LoVo (cell line): ENCODE measurements at regions not wholly inside any gene's neighbourhood (a gene's known extent, or its start where the extent isn't known, plus 50 kb on each side); places are given as distances from the start of the nearest gene placed in this dataset.
"Not testable (repeated sequence)": the region's sequence is repeated elsewhere in the genome, so short reads cannot be mapped to it uniquely, and the experiment has no call there.

ENCODE experiments used
- DNase-seq: peaks from one replicate; pipeline ENCODE4 v3.0.0-alpha.2; 2016; ENCODE audit warnings: low spot score

GRCh38 chr1:196090226-196090625 lies 518.0 kb downstream of the KCNT2 start:
- no peak for DNase-seq

DNA sequence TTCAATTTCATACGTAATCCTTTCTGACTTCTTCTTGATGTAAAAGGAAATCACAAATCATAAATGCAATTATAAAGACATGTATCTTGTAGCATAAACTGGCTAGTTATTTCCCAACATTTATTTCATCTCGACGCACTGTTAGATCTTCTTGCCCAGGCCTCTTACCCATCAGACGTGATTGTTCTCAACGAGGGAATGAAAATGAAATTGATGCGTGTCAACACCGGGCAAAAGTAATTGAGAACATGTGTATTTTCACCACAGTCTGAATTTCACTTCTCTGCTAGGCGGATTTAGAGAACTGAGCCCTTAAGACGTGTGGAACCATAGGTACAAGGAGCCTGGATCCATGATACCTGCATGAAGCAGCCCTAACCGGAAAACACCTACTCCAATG lies 519.7 kb downstream of the KCNT2 start:
- no peak for DNase-seq

- DNase-seq, result peak; percentile 9
Measured at GRCh38 chr1:196078691-196079090, 529.5 kb downstream of the KCNT2 start.

GRCh38 chr1:196075621-196076020 lies 532.6 kb downstream of the KCNT2 start:
- DNase-seq, result no peak

DNA sequence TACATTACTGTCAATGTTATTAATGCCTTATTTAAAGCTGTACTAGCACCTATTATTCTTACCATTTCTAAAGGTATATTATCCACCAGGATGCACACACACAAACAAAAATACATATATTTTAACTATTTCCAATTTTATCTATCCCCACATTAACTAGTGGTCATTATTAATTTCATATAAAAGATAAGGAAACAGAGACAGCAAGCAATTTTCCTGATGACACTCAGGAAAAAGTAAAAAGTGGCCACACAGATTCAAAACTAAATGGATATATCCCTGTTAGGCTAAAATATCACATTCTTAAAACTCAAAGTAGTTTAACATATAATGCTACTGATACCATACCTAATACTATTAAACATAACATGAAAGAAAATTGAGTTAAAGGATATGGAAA lies 534.1 kb downstream of the KCNT2 start:
- no peak for DNase-seq

- no peak for DNase-seq
Measured at GRCh38 chr1:196071447-196071846, 536.8 kb downstream of the KCNT2 start.

DNA sequence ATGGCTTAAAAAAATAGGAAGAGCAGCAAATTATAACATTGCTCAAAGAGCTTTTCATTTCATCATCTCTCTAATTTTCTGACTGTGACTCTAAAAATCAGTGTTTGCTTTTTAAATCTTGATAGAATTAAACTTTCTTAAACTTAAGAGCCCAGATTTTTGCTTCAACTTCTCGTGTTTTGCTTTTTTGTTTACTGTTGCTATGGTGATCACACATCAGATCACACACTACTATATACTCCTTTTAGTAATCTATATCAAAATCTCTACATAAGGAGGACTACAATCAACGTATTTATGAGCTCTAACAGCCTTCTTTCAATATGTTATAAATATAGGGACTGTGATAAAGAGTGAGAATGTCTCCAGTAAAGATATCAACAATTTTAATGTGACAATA lies 537.3 kb downstream of the KCNT2 start:
- no peak for DNase-seq

DNA sequence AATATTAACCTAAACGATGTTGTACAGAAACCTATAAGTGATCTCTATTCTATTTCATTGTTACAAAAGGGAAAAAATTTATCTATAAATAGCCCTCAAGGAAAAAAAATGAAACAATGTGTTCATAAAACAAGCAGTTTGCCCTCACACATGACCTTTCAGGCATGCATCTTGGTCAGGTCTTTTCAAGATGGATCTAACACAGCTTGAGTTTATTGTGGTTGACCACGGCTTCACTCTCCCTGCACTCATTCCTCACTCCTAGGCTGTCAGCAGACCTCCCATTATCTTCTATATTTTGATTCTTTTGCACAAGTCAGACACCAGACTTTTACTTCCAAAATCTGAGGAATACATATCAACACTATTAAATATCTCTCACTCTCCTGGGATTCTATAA lies 544.3 kb downstream of the KCNT2 start:
- DNase-seq, result no peak

- peak; percentile 7 for DNase-seq
Measured at GRCh38 chr1:196063294-196063693, 544.9 kb downstream of the KCNT2 start.

DNA sequence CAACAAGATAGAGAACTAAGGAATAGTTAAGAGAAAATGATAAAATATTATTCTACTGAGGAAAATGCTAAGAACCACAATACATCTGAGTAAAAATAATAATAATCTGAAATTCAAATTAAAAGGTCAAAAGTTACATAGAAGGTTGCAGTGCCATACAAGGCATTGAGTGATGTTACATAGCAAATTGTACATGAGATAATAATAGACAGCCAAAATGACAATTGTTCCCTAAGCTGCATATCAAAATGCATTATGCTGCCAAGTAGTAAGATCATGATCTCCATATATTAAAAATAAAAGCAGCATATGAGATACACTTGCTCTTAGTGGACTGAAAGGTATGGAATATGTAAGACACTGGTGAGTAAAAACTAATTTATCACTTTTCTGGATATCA lies 547.7 kb downstream of the KCNT2 start:
- no peak for DNase-seq

DNA sequence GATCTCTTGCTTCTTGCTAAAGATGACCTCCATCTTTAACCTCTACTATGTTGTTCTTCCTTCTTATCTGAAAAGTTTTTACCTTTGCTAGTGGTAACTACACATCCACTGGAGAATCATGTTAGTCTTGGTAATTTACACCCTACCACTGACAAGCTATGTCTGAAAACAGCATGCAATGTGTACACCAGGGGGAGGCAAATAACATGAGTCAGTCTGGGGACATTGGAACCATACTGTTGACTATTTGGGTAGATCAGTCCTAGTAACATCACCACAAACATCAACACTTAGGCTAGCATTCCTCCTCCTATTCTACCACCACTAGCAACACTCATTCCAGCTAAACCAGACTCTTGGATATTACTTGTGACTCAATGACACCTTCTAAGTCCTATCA lies 549.0 kb downstream of the KCNT2 start:
- DNase-seq, result no peak

GRCh38 chr1:196056966-196057365 lies 551.3 kb downstream of the KCNT2 start:
- no peak for DNase-seq

- no peak for DNase-seq
Measured at GRCh38 chr1:196049407-196049806, 558.8 kb downstream of the KCNT2 start.

- DNase-seq, result no peak
Measured at GRCh38 chr1:196043268-196043667, 565.0 kb downstream of the KCNT2 start.

DNA sequence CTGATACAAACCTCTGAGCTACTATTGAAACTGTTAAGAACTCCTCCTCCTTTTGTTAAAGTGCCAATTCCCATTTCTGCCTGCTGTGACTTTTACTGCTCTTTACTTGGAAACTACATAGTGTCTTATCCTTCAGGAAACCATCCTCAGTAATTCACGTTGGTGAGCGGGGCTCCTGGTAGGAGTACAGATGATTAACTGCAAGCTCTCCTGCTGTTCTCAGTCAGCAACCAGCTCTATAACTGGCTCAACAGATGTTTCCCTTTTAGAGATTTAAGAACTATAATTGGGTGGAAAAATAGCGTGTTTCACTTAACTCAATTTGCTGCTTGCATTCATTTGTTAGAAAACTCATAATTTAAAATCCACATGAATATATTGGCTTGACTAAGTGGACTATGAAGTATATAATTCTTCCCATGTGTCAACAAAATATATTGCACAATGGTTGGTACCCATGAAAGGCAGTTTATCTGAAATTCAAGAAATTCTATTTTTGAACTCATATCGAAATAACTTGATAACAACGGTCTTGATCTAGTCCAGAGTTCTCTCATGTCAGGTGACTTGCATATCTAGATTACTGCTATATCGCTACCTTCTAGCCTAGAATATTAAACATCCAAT lies 574.0 kb downstream of the KCNT2 start:
- no peak for DNase-seq

DNA sequence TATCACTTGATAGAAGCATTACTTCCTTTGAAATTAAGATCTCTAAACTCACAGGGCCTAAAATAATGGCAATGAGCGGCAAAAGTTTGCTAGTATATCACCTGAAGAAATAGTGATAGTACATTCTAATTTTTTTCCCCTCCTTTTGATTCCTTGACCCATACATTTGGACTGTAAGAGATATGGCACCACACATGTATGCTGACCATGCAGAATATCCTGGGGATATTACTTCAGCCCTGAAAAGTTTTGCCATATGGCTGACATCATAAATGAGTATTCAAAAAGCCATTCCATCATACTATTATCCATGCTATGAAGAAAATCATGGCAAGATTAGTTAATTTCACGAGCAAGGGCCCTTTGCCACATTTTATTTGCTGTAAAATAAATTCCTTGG lies 576.9 kb downstream of the KCNT2 start:
- DNase-seq, result not testable (repeated sequence)

DNA sequence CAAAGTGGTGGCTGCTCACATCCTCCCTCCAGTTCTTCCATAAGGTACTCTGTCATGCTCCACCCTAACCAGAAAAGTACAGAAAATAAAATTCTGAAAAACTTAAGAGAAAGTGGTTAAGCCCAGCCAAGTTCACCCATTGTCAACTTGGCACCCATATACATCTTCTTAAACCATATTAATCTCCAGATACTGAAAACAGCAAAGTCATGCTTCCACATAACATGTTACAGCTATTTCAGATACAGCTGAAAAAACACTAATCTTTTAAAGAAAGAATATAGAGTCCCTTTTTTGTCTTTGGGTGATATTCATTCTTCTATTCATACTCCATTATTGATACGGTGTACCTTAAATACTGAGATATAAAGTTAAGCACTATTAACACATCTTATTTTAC lies 577.8 kb downstream of the KCNT2 start:
- no peak for DNase-seq

GRCh38 chr1:196029410-196029809 lies 578.8 kb downstream of the KCNT2 start:
- DNase-seq, result no peak

GRCh38 chr1:196027127-196027526 lies 581.1 kb downstream of the KCNT2 start:
- no peak for DNase-seq

DNA sequence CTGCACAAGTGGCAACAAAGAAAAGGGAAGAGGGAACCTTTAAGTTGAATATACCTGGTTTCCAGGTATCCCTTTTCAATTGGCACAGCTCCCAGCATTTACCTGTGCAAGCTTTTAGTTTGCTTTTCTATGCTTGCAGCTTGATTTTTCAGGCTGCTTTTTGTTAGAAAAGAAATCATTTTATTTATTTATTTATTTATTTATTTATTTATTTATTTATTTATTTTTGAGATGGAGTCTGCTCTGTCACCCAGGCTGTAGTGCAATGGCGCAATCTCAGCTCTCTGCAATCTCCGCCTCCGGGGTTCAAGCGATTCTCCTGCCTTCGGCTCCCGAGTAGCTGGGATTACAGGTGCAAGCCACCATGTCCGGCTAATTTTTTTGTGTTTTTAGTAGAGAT lies 587.1 kb downstream of the KCNT2 start:
- not testable (repeated sequence) for DNase-seq

- DNase-seq, result no peak
Measured at GRCh38 chr1:196009362-196009761, 598.9 kb downstream of the KCNT2 start.

DNA sequence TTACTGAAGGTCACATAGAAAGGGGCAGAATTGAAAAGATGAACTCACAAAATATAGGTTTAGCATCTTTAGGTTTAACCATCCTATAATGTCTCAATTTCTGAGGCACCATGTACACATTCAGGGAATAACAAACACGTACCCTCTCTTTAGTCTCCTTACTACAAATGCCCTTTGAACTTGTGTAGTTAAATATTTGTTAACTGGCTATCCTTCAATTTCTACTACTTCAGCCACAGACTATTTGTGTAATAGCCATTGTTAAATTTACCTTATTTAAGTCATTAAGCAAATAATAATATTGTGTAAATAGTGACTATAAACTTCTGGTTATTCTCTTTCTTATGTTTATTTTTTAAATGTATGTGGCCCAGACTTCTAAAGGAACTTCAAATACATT lies 600.5 kb downstream of the KCNT2 start:
- DNase-seq, result no peak

DNA sequence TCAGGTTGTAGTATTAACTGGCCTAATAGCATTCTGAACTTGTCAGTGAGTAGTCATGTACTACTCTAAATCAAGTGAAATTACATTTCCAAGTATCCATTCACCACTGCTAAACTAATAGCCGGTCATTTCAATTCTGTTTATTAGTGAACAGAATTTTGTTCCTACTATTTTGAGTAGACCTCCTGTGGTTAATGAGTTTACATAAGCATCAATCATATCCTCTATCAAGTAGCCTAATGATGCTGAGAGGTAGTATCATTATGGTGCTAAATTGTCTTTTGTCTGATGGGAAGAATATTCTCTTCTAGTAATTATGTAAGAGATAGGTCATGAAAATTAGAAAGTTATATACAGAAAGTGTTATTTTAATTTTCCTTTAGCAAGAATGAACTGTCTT lies 602.8 kb downstream of the KCNT2 start:
- no peak for DNase-seq

DNA sequence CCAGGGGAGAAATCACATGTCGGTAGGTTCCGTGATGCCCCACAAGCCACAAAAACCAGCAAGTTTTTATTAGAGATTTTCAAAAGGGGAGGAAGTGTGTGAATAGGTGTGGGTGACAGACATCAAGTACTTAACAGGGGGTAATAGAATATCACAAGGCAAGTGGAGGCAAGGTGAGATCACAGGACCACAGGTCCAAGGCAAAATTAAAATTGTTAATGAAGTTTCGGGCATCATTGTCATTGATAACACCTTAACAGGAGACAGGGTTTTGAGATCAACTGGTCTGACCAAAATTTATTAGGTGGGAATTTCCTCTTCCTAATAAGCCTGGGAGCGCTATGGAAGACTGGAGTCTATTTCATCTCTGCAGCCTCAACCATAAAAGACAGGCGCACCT lies 603.9 kb downstream of the KCNT2 start:
- DNase-seq, result not testable (repeated sequence)

DNA sequence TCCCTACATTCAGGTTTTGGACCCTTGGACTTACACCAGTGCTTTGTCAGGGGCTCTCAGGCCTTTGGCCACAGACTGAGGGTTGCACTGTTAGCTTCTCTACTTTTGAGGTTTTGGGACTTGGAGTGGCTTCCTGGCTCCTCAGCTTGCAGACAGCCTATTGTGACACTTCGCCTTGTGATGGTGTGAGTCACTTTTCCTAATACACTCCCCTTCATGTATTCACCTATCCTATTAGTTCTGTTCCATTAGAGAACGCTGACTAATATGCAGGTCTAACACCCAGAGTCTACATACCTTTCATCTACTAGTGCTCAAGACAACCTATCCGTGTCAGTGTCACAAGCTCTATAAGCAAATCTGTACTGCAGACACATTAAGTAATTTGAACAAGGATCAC lies 605.3 kb downstream of the KCNT2 start:
- DNase-seq, result no peak
